Peyer's patch (tissue), 4 donors: ENCODE measurements at regions not wholly inside any gene's neighbourhood (a gene's known extent, or its start where the extent isn't known, plus 50 kb on each side); places are given as distances from the start of the nearest gene placed in this dataset.

Source experiments
- DNase-seq, 3 donors: peaks; one replicate each; pipeline ENCODE4 v3.0.0-alpha.2; 2017 to 2019
- H3K27ac ChIP-seq, 4 donors: fragments of 200-600 bp; sonication (generic); one replicate each; pipeline ENCODE4 v1.5.1; 2016 to 2019
- H3K27me3 ChIP-seq, 2 donors: fragments of 200-600 bp; sonication (generic); one replicate each; pipeline ENCODE4 v1.5.1; 2019
- H3K36me3 ChIP-seq, 3 donors: fragments of 200-600 bp; sonication (generic); one replicate each; pipeline ENCODE4 v1.5.1; 2016 to 2019
- H3K4me1 ChIP-seq, 4 donors: fragments of 200-600 bp; sonication (generic); one replicate each; pipeline ENCODE4 v1.5.1; 2016 to 2019
- H3K4me3 ChIP-seq, 4 donors: fragments of 200-600 bp; sonication (generic); 1 replicate in 3 of 4; 2 replicates in 1 of 4; pipeline ENCODE4 v1.5.1; 2016 to 2019; ENCODE audit warnings: mild to moderate bottlenecking in 1 of 4
- H3K9me3 ChIP-seq, 4 donors: fragments of 200-600 bp; sonication (generic); one replicate each; pipeline ENCODE4 v1.5.1; 2016 to 2019; ENCODE audit warnings: mild to moderate bottlenecking in 1 of 4
- CTCF ChIP-seq, 6 experiments: fragments of 450-650 bp in 4 of 6; fragments of 200-600 bp in 2 of 6; sonication (generic) in 1 of 6; IDR thresholded peaks; one replicate each; pipeline ENCODE4 v1.5.1; 2017 to 2019; ENCODE audit warnings: antibody characterized with exemption in 6 of 6, mild to moderate bottlenecking in 3 of 6, moderate library complexity in 1 of 6
- POLR2A ChIP-seq, 2 donors: fragments of 450-650 bp; IDR thresholded peaks; one replicate each; pipeline ENCODE4 v1.5.1; 2017; ENCODE audit warnings: antibody characterized with exemption in 2 of 2, mild to moderate bottlenecking in 2 of 2, moderate library complexity in 2 of 2

- Histone ChIP-seq H3K36me3 (no peaks in the 10 kb centered on the region), H3K4me3 (no peak overlapping the region), H3K9me3 (no peaks in the 10 kb centered on the region), H3K4me1 (no peaks in the 10 kb centered on the region), H3K27me3 (no peaks in the 10 kb centered on the region), H3K27ac (no peak overlapping the region)
- TF ChIP-seq POLR2A (IDR thresholded peaks at IDR 0.05): no peak
- TF ChIP-seq CTCF (IDR thresholded peaks at IDR 0.05): no peak
- no peak for DNase-seq
These were observed 242.6 kb downstream of the EN1 start for GRCh38 chr2:118604811-118605210.

- no peak for TF ChIP-seq POLR2A (IDR thresholded peaks at IDR 0.05)
- no peak for TF ChIP-seq CTCF (IDR thresholded peaks at IDR 0.05)
- Histone ChIP-seq H3K36me3 (no peaks in the 10 kb centered on the region), H3K4me1 (no peaks in the 10 kb centered on the region), H3K9me3 (no peaks in the 10 kb centered on the region), H3K4me3 (no peak overlapping the region), H3K27me3 (no peaks in the 10 kb centered on the region), H3K27ac (no peak overlapping the region)
- DNase-seq: no peak
These were observed 243.1 kb downstream of the EN1 start for GRCh38 chr2:118604371-118604770.

- TF ChIP-seq POLR2A (IDR thresholded peaks at IDR 0.05) (no peak), CTCF (IDR thresholded peaks at IDR 0.05) (no peak)
- no peak for DNase-seq
- Histone ChIP-seq H3K4me1 (no peaks in the 10 kb centered on the region), H3K27me3 (no peaks in the 10 kb centered on the region), H3K36me3 (no peaks in the 10 kb centered on the region), H3K4me3 (no peak overlapping the region), H3K9me3 (no peaks in the 10 kb centered on the region), H3K27ac (no peak overlapping the region)
These were observed 248.3 kb downstream of the EN1 start for GRCh38 chr2:118599141-118599540.

GRCh38 chr2:118596620-118597019, 250.8 kb downstream of the EN1 start:
- no peak overlapping the region for H3K4me3 ChIP-seq
- H3K4me1 ChIP-seq: no peaks in the 10 kb centered on the region
- TF ChIP-seq POLR2A (IDR thresholded peaks at IDR 0.05) (no peak), CTCF (IDR thresholded peaks at IDR 0.05) (no peak)
- DNase-seq: no peak
- H3K27me3 ChIP-seq: no peaks in the 10 kb centered on the region
- no peak overlapping the region for H3K27ac ChIP-seq
- H3K36me3 ChIP-seq: no peaks in the 10 kb centered on the region
- H3K9me3 ChIP-seq: no peaks in the 10 kb centered on the region

GRCh38 chr2:118593257-118593656, 254.2 kb downstream of the EN1 start:
- Histone ChIP-seq H3K36me3 (no peaks in the 10 kb centered on the region), H3K27me3 (no peaks in the 10 kb centered on the region), H3K9me3 (no peaks in the 10 kb centered on the region), H3K4me3 (no peak overlapping the region), H3K27ac (no peak overlapping the region), H3K4me1 (no peaks in the 10 kb centered on the region)
- TF ChIP-seq POLR2A (IDR thresholded peaks at IDR 0.05): no peak
- TF ChIP-seq CTCF (IDR thresholded peaks at IDR 0.05): no peak
- DNase-seq: no peak

GRCh38 chr2:118591223-118591622, 256.2 kb downstream of the EN1 start:
- no peak overlapping the region for H3K4me3 ChIP-seq
- DNase-seq: no peak
- no peaks in the 10 kb centered on the region for H3K9me3 ChIP-seq
- no peak overlapping the region for H3K27ac ChIP-seq
- no peaks in the 10 kb centered on the region for H3K27me3 ChIP-seq
- TF ChIP-seq CTCF (IDR thresholded peaks at IDR 0.05) (no peak), POLR2A (IDR thresholded peaks at IDR 0.05) (no peak)
- H3K4me1 ChIP-seq: no peaks in the 10 kb centered on the region
- no peaks in the 10 kb centered on the region for H3K36me3 ChIP-seq
